DND-41 (cell line): ENCODE measurements at regions not wholly inside any gene's neighbourhood (a gene's known extent, or its start where the extent isn't known, plus 50 kb on each side); places are given as distances from the start of the nearest gene placed in this dataset.

Experiments
- ATAC-seq: fragments of 200-7000 bp; cut with Tn5 transposase; 3 replicates; pipeline ENCODE4 v1.9.1; 2021; ENCODE audit warnings: low read depth; ENCODE audit not compliant: insufficient read depth
- DNase-seq: peaks from one replicate; pipeline ENCODE4 v3.0.0-alpha.2; 2020
- H2AFZ ChIP-seq: 2 replicates; pipeline ENCODE4 v1.6.0; 2012; ENCODE audit warnings: low read depth, low read length
- H3K27ac ChIP-seq: 2 replicates; pipeline ENCODE4 v1.5.1; 2012; ENCODE audit warnings: low read length, inconsistent platforms
- H3K27me3 ChIP-seq: fragments of 200-600 bp; sonication (generic); 2 replicates; pipeline ENCODE4 v1.6.0; 2012; ENCODE audit warnings: low read length, mild to moderate bottlenecking, inconsistent platforms; ENCODE audit not compliant: insufficient read depth, poor library complexity
- H3K36me3 ChIP-seq: 2 replicates; pipeline ENCODE4 v1.5.1; 2012; ENCODE audit warnings: low read length, inconsistent platforms; ENCODE audit not compliant: insufficient read depth
- H3K4me1 ChIP-seq: 2 replicates; pipeline ENCODE4 v1.5.1; 2012; ENCODE audit warnings: mild to moderate bottlenecking, low read length; ENCODE audit not compliant: insufficient read depth
- H3K4me2 ChIP-seq: 2 replicates; pipeline ENCODE4 v1.6.0; 2012; ENCODE audit warnings: mild to moderate bottlenecking, moderate library complexity, low read length, inconsistent platforms; ENCODE audit not compliant: insufficient read depth
- H3K4me3 ChIP-seq, 2 experiments: fragments of 200-600 bp in 1 of 2; shearing (Covaris generic) in 1 of 2; 2 replicates each; pipeline ENCODE4 v1.5.1; 2012 to 2016; ENCODE audit warnings: inconsistent platforms in 2 of 2, low read length in 2 of 2, mild to moderate bottlenecking in 2 of 2, low read depth in 1 of 2, moderate library complexity in 1 of 2
- H3K79me2 ChIP-seq: 2 replicates; pipeline ENCODE4 v1.6.0; 2012; ENCODE audit warnings: low read length, inconsistent platforms; ENCODE audit not compliant: insufficient read depth
- H3K9ac ChIP-seq: 2 replicates; pipeline ENCODE4 v1.6.0; 2012; ENCODE audit warnings: low read depth, mild to moderate bottlenecking, inconsistent platforms, low read length, moderate library complexity
- H3K9me3 ChIP-seq: 2 replicates; pipeline ENCODE4 v1.5.1; 2012; ENCODE audit warnings: low read length, moderate library complexity, mild to moderate bottlenecking, inconsistent platforms; ENCODE audit not compliant: insufficient read depth, severe bottlenecking
- H4K20me1 ChIP-seq: 2 replicates; pipeline ENCODE4 v1.6.0; 2012; ENCODE audit warnings: low read length; ENCODE audit not compliant: insufficient read depth
- CTCF ChIP-seq: IDR thresholded peaks from 2 replicates; pipeline ENCODE4 v1.5.1; 2012; ENCODE audit warnings: borderline replicate concordance, low read length, moderate library complexity, mild to moderate bottlenecking; ENCODE audit not compliant: poor library complexity, severe bottlenecking; ENCODE audit errors: extremely low read depth
- EZH2 ChIP-seq: IDR thresholded peaks from 3 replicates; pipeline ENCODE4 v1.6.1; 2012; ENCODE audit warnings: borderline replicate concordance, low read depth, mild to moderate bottlenecking, moderate library complexity, low read length, inconsistent platforms; ENCODE audit not compliant: severe bottlenecking

GRCh38 chr18:41456831-41457230, 498.2 kb upstream of the PIK3C3 start:
- no peaks in the 10 kb centered on the region for H4K20me1 ChIP-seq
- H3K27ac ChIP-seq: no peak overlapping the region
- H3K4me2 ChIP-seq: no peak overlapping the region
- ATAC-seq: no peak
- no peaks in the 10 kb centered on the region for H3K27me3 ChIP-seq
- H3K4me3 ChIP-seq: no peak overlapping the region
- no peaks in the 10 kb centered on the region for H3K4me1 ChIP-seq
- DNase-seq: no peak
- TF ChIP-seq CTCF: no peak
- no peak for TF ChIP-seq EZH2
- H3K9me3 ChIP-seq: no peaks in the 10 kb centered on the region
- H2AFZ ChIP-seq: no peak overlapping the region
- H3K9ac ChIP-seq: no peak overlapping the region
- no peaks in the 10 kb centered on the region for H3K36me3 ChIP-seq
- H3K79me2 ChIP-seq: no peaks in the 10 kb centered on the region

- Histone ChIP-seq H3K9me3 (no peaks in the 10 kb centered on the region), H3K4me3 (no peak overlapping the region), H3K79me2 (no peaks in the 10 kb centered on the region), H3K36me3 (no peaks in the 10 kb centered on the region), H4K20me1 (no peaks in the 10 kb centered on the region), H3K4me2 (no peak overlapping the region), H3K9ac (no peak overlapping the region), H3K27me3 (no peaks in the 10 kb centered on the region), H3K27ac (no peak overlapping the region), H3K4me1 (no peaks in the 10 kb centered on the region), H2AFZ (no peak overlapping the region)
- no peak for ATAC-seq
- TF ChIP-seq CTCF: no peak
- no peak for TF ChIP-seq EZH2
- DNase-seq: no peak
These were observed 505.4 kb upstream of the PIK3C3 start for GRCh38 chr18:41449612-41450011.

- ATAC-seq (no peak), DNase-seq (no peak)
- Histone ChIP-seq H4K20me1 (no peaks in the 10 kb centered on the region), H3K4me2 (no peak overlapping the region), H3K79me2 (no peaks in the 10 kb centered on the region), H3K4me3 (no peak overlapping the region), H2AFZ (no peak overlapping the region), H3K36me3 (no peaks in the 10 kb centered on the region), H3K9me3 (no peaks in the 10 kb centered on the region), H3K27me3 (no peaks in the 10 kb centered on the region), H3K27ac (no peak overlapping the region), H3K9ac (no peak overlapping the region), H3K4me1 (no peaks in the 10 kb centered on the region)
- no peak for TF ChIP-seq EZH2
- TF ChIP-seq CTCF: no peak
These were observed 510.1 kb upstream of the PIK3C3 start for GRCh38 chr18:41444943-41445342.

- TF ChIP-seq EZH2: no peak
- no peak for TF ChIP-seq CTCF
- Histone ChIP-seq H2AFZ (no peak overlapping the region), H3K27me3 (no peaks in the 10 kb centered on the region), H3K9me3 (no peaks in the 10 kb centered on the region), H3K4me1 (no peaks in the 10 kb centered on the region), H4K20me1 (no peaks in the 10 kb centered on the region), H3K79me2 (no peaks in the 10 kb centered on the region), H3K27ac (no peak overlapping the region), H3K9ac (no peak overlapping the region), H3K36me3 (no peaks in the 10 kb centered on the region), H3K4me3 (no peak overlapping the region), H3K4me2 (no peak overlapping the region)
- ATAC-seq (no peak), DNase-seq (no peak)
These were observed 518.3 kb upstream of the PIK3C3 start for GRCh38 chr18:41436772-41437171.
